HepG2 (cell line): ENCODE measurements at regions not wholly inside any gene's neighbourhood (a gene's known extent, or its start where the extent isn't known, plus 50 kb on each side); places are given as distances from the start of the nearest gene placed in this dataset.

Experiments used
- CENPX ChIP-seq: sonication (generic); formaldehyde crosslinking; IDR thresholded peaks from 2 replicates; pipeline ENCODE4 v1.9.0; 2021; ENCODE audit warnings: mild to moderate bottlenecking, missing genetic modification reagents, moderate library complexity
- EHMT2 ChIP-seq: fragments of 200-600 bp; sonication (generic); IDR thresholded peaks from 2 replicates; pipeline ENCODE4 v1.7.0; 2017; ENCODE audit warnings: antibody characterized with exemption, low read depth, low read length, borderline replicate concordance
- HIVEP1 ChIP-seq: sonication (generic); formaldehyde crosslinking; IDR thresholded peaks from 2 replicates; pipeline ENCODE4 v1.4.0; 2020; ENCODE audit warnings: mild to moderate bottlenecking, missing genetic modification reagents
- HNRNPLL ChIP-seq: fragments of 200-400 bp; formaldehyde crosslinking; IDR thresholded peaks from 2 replicates; pipeline ENCODE4 v1.6.1; 2017; ENCODE audit warnings: mild to moderate bottlenecking, low read depth, low read length; ENCODE audit not compliant: poor library complexity, severe bottlenecking
- KMT2B ChIP-seq: IDR thresholded peaks from 2 replicates; pipeline ENCODE4 v1.6.1; 2016; ENCODE audit warnings: missing genetic modification reagents, missing compliant biosample characterization
- NFIB ChIP-seq: sonication (generic); formaldehyde crosslinking; IDR thresholded peaks from 2 replicates; pipeline ENCODE4 v1.9.0; 2021; ENCODE audit warnings: missing genetic modification reagents, mild to moderate bottlenecking, borderline replicate concordance
- NPAS2 ChIP-seq: sonication (generic); formaldehyde crosslinking; IDR thresholded peaks from 2 replicates; pipeline ENCODE4 v1.8.0; 2022; ENCODE audit warnings: mild to moderate bottlenecking, missing genetic modification reagents, borderline replicate concordance
- POLR2AphosphoS2 ChIP-seq: IDR thresholded peaks from 2 replicates; pipeline ENCODE4 v1.6.1; 2011; ENCODE audit warnings: low read depth, low read length, improper control_type of control experiment
- RFX3 ChIP-seq: IDR thresholded peaks from 2 replicates; pipeline ENCODE4 v1.6.1; 2016; ENCODE audit warnings: missing biosample characterization, missing genetic modification reagents
- SMC3 ChIP-seq: IDR thresholded peaks from 2 replicates; pipeline ENCODE4 v1.6.1; 2011; ENCODE audit warnings: low read length, improper control_type of control experiment
- ZNF296 ChIP-seq: sonication (generic); formaldehyde crosslinking; conservative IDR thresholded peaks from 2 replicates; pipeline ENCODE4 v1.5.0; 2020; ENCODE audit warnings: mild to moderate bottlenecking, missing genetic modification reagents
- ZNF432 ChIP-seq: sonication (generic); formaldehyde crosslinking; IDR thresholded peaks from 2 replicates; pipeline ENCODE4 v1.5.0; 2020; ENCODE audit warnings: missing genetic modification reagents, mild to moderate bottlenecking, borderline replicate concordance
- ZNF44 ChIP-seq: sonication (generic); formaldehyde crosslinking; IDR thresholded peaks from 2 replicates; pipeline ENCODE4 v1.5.1; 2020; ENCODE audit warnings: mild to moderate bottlenecking, missing genetic modification reagents
- ZNF589 ChIP-seq: sonication (generic); formaldehyde crosslinking; conservative IDR thresholded peaks from 2 replicates; pipeline ENCODE4 v1.8.0; 2022; ENCODE audit warnings: mild to moderate bottlenecking, moderate library complexity, missing genetic modification reagents
- ZSCAN30 ChIP-seq: sonication (generic); formaldehyde crosslinking; IDR thresholded peaks from 2 replicates; pipeline ENCODE4 v1.5.0; 2020; ENCODE audit warnings: mild to moderate bottlenecking, missing genetic modification reagents
- TF ChIP-seq, protein P1 (sequence below): sonication (generic); formaldehyde crosslinking; IDR thresholded peaks from 2 replicates; pipeline ENCODE4 v1.8.0; 2022; ENCODE audit warnings: mild to moderate bottlenecking, missing genetic modification reagents; ENCODE audit not compliant: insufficient replicate concordance
- TF ChIP-seq, protein P2 (sequence below), 2 experiments: IDR thresholded peaks; 2 replicates each; pipeline ENCODE4 v1.6.1; 2011 to 2012; ENCODE audit warnings: low read length in 2 of 2, borderline replicate concordance in 1 of 2, low read depth in 1 of 2, mild to moderate bottlenecking in 1 of 2, moderate library complexity in 1 of 2
- TF ChIP-seq, protein P3 (sequence below): sonication (generic); formaldehyde crosslinking; IDR thresholded peaks from 2 replicates; pipeline ENCODE4 v1.5.0; 2020; ENCODE audit warnings: mild to moderate bottlenecking, missing genetic modification reagents, borderline replicate concordance

DNA sequence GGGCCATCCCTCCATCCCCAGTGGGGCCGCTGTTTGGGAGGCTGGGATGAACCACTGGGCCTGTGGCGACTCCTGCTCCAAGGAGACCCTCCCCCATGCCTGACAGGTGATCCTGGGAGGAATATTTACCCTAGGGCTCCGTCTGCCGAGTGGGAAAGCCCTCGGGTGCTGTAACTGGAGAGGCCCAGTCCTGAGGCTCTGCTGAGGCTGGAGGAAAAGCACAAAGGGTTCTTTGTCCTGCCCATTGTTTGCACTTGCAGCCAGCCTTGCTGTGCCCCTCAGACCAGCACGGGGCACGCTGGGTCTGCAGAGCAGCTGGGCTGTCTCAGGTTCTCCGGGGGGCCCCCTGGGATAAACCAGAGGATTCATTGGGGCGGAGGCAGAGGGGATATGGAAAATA, 321.1 kb downstream of the MN1 start (continued):
- TF ChIP-seq ZSCAN30 (CRISPR knock-in tag) = no peak
- TF ChIP-seq NFIB (CRISPR knock-in tag) = no peak
- no peak for TF ChIP-seq ZNF589
- peak; percentile 96 for TF ChIP-seq HIVEP1 (CRISPR knock-in tag)
- TF ChIP-seq NPAS2 (CRISPR knock-in tag) = no peak
- no peak for TF ChIP-seq ZNF296 (CRISPR knock-in tag)
- no peak for TF ChIP-seq RFX3 (CRISPR knock-in tag)
- no peak for TF ChIP-seq SMC3
- TF ChIP-seq, protein P1, sequence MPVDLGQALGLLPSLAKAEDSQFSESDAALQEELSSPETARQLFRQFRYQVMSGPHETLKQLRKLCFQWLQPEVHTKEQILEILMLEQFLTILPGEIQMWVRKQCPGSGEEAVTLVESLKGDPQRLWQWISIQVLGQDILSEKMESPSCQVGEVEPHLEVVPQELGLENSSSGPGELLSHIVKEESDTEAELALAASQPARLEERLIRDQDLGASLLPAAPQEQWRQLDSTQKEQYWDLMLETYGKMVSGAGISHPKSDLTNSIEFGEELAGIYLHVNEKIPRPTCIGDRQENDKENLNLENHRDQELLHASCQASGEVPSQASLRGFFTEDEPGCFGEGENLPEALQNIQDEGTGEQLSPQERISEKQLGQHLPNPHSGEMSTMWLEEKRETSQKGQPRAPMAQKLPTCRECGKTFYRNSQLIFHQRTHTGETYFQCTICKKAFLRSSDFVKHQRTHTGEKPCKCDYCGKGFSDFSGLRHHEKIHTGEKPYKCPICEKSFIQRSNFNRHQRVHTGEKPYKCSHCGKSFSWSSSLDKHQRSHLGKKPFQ = no peak
- TF ChIP-seq, protein P2, sequence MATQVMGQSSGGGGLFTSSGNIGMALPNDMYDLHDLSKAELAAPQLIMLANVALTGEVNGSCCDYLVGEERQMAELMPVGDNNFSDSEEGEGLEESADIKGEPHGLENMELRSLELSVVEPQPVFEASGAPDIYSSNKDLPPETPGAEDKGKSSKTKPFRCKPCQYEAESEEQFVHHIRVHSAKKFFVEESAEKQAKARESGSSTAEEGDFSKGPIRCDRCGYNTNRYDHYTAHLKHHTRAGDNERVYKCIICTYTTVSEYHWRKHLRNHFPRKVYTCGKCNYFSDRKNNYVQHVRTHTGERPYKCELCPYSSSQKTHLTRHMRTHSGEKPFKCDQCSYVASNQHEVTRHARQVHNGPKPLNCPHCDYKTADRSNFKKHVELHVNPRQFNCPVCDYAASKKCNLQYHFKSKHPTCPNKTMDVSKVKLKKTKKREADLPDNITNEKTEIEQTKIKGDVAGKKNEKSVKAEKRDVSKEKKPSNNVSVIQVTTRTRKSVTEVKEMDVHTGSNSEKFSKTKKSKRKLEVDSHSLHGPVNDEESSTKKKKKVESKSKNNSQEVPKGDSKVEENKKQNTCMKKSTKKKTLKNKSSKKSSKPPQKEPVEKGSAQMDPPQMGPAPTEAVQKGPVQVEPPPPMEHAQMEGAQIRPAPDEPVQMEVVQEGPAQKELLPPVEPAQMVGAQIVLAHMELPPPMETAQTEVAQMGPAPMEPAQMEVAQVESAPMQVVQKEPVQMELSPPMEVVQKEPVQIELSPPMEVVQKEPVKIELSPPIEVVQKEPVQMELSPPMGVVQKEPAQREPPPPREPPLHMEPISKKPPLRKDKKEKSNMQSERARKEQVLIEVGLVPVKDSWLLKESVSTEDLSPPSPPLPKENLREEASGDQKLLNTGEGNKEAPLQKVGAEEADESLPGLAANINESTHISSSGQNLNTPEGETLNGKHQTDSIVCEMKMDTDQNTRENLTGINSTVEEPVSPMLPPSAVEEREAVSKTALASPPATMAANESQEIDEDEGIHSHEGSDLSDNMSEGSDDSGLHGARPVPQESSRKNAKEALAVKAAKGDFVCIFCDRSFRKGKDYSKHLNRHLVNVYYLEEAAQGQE (IDR thresholded peaks at IDR 0.05; ENCODE audit: borderline replicate concordance in 1 of 2, low read depth in 1 of 2, low read length in 2 of 2) = no peak
- TF ChIP-seq, protein P3, sequence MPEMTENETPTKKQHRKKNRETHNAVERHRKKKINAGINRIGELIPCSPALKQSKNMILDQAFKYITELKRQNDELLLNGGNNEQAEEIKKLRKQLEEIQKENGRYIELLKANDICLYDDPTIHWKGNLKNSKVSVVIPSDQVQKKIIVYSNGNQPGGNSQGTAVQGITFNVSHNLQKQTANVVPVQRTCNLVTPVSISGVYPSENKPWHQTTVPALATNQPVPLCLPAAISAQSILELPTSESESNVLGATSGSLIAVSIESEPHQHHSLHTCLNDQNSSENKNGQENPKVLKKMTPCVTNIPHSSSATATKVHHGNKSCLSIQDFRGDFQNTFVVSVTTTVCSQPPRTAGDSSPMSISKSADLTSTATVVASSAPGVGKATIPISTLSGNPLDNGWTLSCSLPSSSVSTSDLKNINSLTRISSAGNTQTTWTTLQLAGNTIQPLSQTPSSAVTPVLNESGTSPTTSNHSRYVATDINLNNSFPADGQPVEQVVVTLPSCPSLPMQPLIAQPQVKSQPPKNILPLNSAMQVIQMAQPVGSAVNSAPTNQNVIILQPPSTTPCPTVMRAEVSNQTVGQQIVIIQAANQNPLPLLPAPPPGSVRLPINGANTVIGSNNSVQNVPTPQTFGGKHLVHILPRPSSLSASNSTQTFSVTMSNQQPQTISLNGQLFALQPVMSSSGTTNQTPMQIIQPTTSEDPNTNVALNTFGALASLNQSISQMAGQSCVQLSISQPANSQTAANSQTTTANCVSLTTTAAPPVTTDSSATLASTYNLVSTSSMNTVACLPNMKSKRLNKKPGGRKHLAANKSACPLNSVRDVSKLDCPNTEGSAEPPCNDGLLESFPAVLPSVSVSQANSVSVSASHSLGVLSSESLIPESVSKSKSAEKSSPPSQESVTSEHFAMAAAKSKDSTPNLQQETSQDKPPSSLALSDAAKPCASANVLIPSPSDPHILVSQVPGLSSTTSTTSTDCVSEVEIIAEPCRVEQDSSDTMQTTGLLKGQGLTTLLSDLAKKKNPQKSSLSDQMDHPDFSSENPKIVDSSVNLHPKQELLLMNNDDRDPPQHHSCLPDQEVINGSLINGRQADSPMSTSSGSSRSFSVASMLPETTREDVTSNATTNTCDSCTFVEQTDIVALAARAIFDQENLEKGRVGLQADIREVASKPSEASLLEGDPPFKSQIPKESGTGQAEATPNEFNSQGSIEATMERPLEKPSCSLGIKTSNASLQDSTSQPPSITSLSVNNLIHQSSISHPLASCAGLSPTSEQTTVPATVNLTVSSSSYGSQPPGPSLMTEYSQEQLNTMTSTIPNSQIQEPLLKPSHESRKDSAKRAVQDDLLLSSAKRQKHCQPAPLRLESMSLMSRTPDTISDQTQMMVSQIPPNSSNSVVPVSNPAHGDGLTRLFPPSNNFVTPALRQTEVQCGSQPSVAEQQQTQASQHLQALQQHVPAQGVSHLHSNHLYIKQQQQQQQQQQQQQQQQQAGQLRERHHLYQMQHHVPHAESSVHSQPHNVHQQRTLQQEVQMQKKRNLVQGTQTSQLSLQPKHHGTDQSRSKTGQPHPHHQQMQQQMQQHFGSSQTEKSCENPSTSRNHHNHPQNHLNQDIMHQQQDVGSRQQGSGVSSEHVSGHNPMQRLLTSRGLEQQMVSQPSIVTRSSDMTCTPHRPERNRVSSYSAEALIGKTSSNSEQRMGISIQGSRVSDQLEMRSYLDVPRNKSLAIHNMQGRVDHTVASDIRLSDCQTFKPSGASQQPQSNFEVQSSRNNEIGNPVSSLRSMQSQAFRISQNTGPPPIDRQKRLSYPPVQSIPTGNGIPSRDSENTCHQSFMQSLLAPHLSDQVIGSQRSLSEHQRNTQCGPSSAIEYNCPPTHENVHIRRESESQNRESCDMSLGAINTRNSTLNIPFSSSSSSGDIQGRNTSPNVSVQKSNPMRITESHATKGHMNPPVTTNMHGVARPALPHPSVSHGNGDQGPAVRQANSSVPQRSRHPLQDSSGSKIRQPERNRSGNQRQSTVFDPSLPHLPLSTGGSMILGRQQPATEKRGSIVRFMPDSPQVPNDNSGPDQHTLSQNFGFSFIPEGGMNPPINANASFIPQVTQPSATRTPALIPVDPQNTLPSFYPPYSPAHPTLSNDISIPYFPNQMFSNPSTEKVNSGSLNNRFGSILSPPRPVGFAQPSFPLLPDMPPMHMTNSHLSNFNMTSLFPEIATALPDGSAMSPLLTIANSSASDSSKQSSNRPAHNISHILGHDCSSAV (CRISPR knock-in tag) = no peak
- TF ChIP-seq POLR2AphosphoS2 = no peak
- no peak for TF ChIP-seq HNRNPLL
- no peak for TF ChIP-seq KMT2B
- no peak for TF ChIP-seq ZNF44 (CRISPR knock-in tag)
- no peak for TF ChIP-seq ZNF432
- no peak for TF ChIP-seq EHMT2
- TF ChIP-seq CENPX (CRISPR knock-in tag) = no peak
